HG02798 (cell line): ENCODE measurements at regions not wholly inside any gene's neighbourhood (a gene's known extent, or its start where the extent isn't known, plus 50 kb on each side); places are given as distances from the start of the nearest gene placed in this dataset.
"Not testable (repeated sequence)": the region's sequence is repeated elsewhere in the genome, so short reads cannot be mapped to it uniquely, and the experiment has no call there.

Source experiments
- ATAC-seq: cut with Tn5 transposase; IDR thresholded peaks from one replicate; pipeline ENCODE4 v1.9.1; 2021; ENCODE audit warnings: mild to moderate bottlenecking; ENCODE audit not compliant: unreplicated experiment, poor library complexity

DNA sequence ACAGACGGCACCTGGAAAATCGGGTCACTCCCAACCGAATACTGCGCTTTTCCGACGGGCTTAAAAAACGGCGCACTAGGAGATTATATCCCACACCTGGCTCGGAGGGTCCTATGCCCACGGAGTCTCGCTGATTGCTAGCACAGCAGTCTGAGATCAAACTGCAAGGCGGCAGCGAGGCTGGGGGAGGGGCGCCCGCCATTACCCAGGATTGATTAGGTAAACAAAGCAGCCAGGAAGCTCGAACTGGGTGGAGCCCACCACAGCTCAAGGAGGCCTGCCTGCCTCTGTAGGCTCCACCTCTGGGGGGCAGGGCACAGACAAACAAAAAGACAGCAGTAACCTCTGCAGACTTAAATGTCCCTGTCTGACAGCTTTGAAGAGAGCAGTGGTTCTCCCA, 64.5 kb downstream of the SLC30A10 start:
- ATAC-seq = not testable (repeated sequence)

DNA sequence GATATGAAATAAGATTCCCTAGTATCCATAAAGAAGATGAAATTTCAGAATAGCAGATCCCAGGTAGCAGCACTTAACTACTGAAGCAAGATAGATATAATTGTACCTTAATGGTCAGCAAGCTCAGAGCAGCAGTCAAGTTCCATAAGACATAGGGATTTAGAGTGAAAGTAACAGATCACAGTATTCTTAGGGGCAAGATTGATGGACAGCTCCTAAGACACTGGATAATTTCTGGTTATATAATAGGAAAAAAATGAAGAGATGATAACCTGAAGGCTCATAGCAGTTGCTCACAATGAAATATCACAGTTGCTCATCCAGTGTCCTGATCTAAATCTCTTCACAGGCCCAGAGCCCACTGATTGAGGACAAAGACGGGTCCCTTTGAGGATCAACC, 66.0 kb downstream of the SLC30A10 start:
- ATAC-seq = no peak

DNA sequence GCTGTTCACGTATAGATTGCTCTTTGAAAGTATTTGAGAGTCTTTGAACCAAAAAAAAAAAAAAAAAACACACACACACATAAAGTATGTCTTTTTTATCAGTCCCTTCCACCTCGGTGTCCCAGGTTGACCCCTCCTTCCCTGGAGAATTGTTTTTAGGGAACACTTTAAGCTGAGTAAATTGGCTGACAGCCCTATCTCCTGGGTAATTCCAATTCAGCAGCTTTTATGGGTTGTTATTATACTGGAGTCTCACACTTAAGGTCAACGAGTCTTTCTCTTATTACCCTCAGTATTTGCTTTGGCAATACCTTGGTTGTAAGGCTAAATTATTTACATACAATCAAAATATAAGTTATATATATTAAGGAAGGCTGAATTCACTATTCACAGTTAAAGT, 69.4 kb downstream of the SLC30A10 start:
- ATAC-seq = no peak

DNA sequence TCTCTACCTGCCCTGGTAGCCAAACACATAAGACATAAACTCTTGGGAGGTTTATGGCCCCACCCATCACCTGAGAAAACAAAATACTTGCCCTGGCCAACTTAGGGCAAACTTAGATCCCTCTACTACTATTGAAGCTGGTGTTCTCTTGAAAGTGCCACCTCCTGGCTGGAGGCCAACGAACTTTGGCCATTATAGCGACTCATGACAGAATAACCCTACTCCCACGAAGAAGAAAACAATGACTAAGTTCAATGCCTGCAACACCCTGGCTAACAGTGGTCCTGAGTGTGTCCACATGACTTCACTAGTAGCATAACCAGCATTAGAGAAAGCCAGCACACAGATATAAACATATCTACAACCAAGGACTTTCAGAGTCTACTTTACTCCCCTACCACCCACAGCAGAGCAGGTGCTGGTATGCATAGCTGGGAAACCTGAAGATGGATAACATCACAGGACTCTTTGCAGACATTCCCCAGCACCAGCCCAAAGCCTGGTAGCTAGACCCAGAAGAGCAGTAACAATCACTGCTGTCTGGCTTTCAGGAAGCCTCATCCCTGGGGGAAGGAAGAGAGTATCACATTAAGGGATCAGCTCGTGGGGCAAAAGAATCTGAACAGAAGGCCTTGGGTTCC, 81.0 kb downstream of the SLC30A10 start:
- ATAC-seq = no peak

DNA sequence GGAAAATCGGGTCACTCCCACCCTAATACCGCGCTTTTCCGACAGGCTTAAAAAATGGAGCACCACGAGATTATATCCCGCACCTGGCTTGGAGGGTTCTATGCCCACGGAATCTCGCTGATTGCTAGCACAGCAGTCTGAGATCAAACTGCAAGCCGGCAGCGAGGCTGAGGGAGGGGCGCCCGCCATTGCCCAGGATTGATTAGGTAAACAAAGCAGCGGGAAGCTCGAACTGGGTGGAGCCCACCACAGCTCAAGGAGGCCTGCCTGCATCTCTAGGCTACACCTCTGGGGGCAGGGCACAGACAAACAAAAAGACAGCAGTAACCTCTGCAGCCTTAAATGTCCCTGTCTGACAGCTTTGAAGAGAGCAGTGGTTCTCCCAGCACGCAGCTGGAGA, 88.8 kb downstream of the SLC30A10 start:
- ATAC-seq = not testable (repeated sequence)

DNA sequence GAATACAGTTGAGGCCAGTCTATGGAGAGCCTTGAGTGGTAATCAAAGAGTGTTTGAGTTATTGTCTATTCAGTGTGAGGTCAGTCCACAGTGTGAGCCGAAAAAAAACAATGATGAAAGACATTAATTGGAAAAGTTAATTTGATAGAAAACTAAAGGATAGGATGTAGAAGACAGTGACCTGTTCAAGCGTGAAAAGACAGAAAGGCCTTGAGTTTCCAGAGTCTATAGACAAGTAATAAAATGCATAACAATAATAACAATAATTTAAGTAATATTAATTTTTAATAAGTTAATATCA, 90.4 kb downstream of the SLC30A10 start:
- no peak for ATAC-seq

DNA sequence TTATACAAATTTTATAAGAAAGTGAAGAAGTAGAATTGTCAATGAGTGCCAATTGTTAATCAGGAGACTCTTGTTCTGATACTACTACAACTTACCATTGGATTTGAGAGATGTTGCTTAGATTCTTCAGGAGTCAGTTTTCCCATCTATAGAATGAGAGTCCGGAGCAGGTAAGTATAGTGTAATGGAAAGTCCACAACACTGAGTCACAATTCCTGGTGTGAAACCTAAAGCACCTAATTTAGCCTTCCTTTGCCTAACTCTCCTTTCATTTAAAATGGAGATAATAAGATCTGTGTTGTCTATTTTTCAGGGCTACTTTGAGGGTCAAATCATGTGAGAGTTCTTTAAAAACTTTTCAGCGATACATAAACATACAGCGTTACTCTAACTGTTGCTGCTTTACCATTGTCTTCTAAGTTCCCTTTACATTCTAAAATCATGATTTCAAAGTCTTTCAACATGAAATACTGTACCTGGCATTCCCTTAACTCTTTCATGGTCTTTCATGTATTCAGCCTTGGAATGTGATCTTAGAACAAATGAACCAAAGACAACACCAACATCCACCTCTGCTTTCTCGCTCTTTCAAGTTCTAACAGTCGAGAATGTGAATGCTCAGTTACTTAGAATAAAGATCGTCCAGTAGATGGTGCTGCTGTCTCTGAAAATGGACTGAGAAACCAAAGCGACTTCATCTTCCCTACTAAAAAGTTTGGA, 90.9 kb downstream of the SLC30A10 start:
- no peak for ATAC-seq

DNA sequence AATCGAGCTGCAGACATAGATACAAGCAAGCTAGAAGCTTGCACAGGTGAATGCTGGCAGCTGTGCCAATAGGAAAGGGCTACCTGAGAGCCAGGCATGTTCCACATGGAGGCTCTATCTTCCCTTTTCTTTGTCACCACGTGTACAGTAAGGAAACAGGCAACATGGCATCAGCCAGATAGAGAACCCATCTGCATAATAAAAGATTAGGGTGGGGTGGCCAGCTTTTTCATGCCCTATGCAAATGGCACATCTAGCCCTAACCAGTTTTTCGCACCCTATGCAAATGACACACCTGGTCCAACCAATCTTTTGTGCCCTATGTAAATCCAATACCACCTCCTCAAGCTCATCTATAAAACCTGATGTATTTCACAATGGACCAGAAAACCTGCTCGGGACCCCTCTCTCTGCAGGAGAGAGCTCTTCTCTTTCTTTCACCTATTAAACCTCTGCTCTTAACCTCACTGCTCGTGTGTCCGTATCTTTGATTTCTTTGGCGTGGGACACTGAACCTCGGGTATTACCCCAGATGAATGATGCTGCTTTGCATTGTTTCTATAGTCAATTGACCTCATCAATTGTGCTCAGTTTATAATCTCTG, 93.9 kb downstream of the SLC30A10 start:
- ATAC-seq = no peak

DNA sequence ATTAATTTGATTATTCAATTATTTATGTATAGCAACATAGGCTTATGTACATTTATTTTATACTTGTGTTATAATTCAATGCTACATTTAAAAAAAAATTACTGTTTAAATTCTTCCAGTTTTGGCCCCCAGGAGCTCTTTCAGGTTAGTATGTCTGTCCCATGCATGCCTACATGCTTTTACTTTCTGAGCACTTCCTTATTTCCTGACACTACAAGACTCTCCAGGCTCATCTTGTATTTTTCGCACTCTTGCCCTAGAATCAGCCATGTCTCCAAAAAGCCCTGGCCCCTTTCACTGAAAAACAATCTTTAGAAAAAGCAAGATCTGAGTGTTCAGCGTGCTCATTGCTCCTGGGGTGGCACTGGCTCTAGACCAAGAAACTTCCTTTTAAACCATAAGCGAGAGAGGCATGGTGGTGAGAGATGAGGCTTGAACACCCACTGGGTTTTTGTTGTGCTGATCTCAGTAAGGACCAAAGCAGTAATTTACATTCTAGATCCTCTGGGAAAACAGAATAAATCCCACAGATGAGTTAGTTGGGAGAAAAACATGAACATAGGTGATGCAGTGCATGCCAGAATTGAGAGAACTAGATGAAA, 95.0 kb downstream of the SLC30A10 start:
- no peak for ATAC-seq

DNA sequence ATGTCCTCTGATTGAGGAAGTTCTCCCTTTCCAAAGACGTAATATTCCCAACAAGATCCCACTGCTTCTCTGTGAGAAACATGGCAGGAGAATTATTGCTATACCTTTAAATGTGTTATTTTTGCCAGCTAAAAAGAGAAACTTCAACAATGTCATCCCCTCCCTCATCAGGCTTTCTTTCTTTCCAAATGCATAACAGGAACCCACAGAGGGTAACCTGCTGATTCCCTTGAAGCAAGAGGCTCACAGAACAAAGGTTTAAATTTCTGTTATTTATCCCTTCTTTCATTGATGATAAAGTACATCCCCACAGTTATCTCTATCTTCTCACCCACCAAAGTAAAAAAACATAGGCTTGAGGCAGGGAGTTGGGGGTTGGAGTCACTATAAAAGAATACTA, 102.1 kb downstream of the SLC30A10 start:
- ATAC-seq = no peak

DNA sequence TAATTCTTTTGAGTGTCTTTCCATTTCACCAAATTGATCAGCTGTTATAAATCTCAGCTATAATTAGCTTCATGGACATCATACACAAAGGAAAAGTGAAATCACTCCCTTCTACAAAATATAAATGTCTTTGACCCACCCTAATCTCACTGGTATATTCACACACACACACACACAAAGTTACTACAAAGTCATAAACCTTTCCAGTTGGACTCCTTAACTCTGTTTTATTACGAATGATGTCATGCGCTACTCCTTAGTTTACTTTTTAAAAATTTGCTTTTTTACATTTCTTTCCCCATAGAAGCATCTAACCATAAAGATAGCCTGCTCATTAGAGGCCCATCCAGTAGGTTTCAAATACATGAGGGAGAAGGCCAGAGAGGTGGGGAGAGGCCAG, 103.0 kb downstream of the SLC30A10 start:
- ATAC-seq = no peak

DNA sequence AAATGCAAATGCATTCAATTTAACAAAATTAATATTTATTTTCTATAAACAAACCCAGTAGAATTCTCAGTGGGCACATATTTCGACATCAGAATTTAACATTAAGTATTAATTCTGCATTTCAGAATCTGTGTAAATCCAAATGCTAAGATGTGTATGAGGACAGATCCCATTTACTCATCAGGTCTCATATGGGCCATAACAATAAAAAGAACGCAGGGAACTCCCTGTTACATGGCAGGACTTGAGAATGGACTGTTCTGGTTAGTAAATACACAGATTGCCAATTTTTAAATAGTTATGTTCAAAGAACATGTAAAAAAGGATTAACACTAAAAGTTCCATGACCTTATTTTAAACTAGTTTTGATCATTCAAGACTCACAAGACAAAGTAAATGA, 104.0 kb downstream of the SLC30A10 start:
- ATAC-seq = no peak

DNA sequence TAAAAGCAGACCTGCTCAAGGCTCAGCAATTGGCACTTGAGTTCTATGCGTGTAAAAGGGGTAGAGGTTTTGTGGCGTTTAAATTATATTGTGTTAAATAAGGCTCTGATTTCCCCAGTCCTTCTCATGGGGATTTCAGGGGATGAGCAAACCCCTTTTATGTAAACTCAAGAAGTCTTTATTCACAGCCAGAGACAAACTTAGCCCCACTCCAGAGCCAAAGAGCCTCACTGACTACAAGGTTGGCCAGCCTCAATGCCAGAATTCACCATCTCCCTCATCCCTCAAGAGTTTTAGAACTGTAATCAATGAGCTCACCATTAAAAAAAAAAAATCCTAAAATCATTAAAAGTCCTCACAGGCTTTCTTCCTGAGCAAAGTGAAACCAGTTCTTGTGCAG, 107.8 kb downstream of the SLC30A10 start:
- no peak for ATAC-seq

DNA sequence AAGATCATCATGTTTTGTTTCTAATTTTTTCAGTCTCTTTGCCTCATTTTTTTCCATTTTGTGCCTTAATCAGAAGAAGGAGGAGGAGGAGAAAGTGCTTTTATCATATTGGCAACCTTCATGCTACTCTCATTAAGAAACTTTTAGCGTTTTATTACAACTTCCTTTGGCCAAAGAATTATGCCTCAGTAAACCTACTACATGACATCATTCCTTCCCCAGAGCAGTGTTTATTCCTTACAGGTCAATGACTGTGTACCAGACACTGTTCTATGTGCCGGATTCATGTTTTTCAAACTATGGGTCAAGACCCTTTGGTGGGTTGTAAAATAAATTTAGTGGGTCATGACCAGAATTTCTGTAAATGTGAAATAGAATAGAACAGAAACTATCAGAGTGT, 110.4 kb downstream of the SLC30A10 start:
- ATAC-seq = no peak

DNA sequence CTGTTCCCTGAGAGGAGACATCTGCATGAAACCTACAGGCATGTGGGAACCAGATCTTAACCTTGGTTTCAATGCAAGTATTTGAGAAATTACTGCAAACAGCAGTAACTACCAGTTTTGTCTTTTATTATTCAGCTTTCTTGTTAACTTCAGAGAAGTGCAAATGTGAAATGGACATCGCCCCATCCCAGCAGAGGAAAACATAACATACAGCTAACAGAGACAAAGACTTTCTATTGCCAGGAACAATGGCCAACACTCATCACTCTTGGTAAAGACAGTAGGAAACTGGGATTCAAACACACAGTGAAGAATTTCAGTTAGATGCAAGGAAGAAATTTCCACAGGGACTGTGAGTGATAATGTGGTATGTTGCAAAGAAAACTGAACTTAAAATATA, 115.1 kb downstream of the SLC30A10 start:
- ATAC-seq = no peak

DNA sequence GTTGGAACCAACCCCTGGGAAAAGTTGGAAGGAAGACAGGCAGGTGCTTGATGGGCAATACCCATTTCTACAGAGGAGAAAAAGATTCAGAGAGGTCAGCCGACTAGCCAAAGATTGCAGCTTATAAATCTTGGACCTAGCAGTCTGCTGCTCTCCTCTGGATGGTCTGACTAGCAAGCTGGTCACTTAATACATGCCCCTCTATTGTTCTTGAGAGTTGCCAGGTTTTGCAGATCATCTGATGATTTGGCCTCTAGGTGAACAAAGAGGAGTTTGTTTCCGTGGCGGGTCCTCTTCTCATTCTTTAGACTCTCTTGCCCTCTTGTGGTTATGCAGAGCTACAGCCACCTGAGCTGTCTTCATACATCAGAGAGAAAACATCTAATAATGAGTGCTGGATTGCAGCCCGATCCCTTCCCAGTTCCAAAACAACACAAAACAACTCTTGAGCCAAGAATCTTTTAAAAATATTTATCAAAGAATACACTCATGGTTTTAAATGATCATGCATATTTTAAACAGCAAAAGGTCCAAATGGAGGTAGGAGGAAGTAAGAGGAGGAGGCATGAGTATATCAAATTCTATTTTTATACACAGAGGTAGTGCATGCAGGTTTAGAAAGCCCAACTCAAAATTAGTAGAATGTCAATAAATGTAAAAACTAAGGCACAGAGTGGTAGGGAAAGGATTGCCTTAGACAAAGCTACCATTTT, 115.7 kb downstream of the SLC30A10 start:
- ATAC-seq = peak; percentile 91

DNA sequence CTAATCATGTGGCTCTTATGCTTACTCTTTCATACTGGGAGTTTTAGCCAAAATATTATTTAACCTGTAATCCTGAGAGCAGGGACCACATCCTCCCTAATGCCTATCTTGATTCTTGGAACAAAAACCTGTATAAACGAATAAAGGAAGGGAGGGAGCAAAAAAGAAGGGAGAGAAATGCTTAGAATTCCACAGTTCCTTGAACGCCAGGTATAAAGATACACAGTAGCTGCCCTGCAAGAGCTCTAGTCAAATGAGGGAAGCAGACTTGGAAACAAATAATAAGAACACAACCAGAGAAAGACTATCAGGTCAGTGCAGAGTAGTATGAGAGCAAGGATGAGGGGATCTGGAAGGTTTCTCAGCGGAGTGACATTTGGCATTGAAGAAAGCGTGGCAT, 116.3 kb downstream of the SLC30A10 start:
- ATAC-seq = no peak

DNA sequence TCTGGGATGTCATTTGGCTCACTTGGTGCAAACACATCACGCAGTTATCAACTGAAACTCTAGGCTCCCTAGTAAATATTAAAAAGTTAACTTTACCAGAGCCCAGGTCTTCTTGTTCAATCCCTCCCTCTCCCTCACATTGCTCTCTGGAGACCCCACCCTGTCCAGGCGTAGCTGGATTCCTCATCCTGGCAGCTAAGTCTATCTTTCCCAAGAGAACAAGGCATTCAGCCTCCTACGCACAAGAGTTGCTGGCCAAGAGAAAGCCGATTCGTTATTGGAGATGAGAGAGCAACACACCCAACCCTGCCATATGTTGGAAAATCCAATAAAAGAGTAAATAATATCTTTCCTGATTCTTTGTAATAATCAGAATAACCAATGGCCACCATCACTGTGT, 117.9 kb downstream of the SLC30A10 start:
- no peak for ATAC-seq

DNA sequence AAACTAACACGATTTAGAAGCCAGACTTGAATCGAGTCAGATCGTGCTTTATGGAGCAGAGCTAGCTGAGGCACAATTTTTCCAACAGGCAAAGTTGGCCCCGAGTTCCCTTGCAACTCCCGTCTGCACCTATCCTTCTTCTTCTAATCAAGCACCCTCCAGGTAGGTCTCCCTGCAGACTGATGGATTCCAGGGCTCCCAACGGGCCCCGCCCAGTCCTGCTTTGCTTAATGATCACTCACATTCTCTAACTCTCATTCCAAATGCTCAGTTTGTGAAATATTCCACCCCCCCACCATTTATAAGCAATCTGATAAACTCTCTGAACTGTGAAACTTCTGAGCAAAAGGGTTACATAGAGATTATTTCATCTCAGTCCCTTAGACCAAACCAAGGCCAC, 119.6 kb downstream of the SLC30A10 start:
- ATAC-seq = no peak

DNA sequence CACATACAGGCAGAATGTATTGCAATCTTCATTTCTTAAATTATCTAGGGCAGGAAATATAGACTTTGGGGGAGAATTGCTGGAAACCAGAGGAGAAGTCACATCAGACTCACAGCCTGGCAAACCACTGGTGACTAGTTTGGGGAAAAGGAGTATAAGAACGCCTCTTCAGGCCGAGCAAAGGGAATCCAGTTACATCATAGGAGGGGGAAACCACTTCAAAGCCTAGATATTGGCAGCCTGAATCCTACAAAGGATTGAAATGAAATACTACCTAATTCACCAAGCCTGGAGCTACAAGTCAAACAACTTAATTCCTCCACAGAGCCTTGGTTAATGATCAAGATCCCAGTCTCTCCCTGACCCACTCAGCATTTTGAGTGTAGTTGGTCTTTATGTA, 121.7 kb downstream of the SLC30A10 start:
- no peak for ATAC-seq

DNA sequence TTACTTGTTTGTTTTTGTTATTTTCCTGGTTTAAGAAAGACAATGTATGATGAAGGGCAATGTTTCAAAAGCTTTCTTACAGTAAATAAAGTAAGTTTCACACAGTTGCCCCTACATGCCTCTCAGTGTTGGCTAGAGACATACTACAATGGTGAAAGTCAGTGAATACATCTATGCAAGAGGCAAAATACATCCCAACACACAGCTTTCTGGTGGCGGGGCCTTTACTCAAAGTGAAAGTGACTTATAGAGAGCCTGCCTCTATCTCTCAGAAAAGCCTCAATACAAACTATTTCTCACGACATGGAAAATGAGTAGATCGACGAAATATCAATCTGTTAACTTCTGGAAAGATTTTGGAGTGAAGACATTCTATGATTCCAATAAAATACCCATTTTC, 122.3 kb downstream of the SLC30A10 start:
- ATAC-seq = no peak
